Activated CD4-positive, alpha-beta T cell treated with anti-CD3 and anti-CD28 coated beads, Interleukin-2, amount 50 U/mL, for 16 hours (primary cell): ENCODE measurements at regions not wholly inside any gene's neighbourhood (a gene's known extent, or its start where the extent isn't known, plus 50 kb on each side); places are given as distances from the start of the nearest gene placed in this dataset.
"Not testable (repeated sequence)": the region's sequence is repeated elsewhere in the genome, so short reads cannot be mapped to it uniquely, and the experiment has no call there.

ENCODE experiments used
- DNase-seq: peaks from one replicate; pipeline ENCODE4 v3.0.0-alpha.2; 2020

- DNase-seq = no peak
Observed at GRCh38 chr4:164215113-164215741, 538.7 kb upstream of the SMIM31 start.

DNA sequence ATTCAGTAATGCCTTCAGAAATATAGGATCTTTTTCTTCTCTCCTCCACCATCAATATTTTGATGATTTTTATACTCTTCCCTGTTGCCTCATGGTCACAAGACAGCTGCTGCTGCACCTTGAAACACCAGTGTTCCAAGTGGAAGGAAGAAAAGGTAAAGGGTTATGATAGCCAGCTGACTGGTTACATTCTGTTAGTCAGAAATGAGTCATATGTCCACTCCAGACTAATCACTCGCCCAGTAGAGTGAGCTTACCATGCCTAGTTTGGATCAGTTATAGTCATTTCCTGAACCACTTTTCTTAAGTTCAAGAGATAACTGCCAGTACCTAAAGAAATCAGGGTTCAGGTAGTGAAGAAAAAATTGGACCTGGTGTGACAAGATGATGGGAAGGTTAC is 532.3 kb upstream of the SMIM31 start:
- no peak for DNase-seq

GRCh38 chr4:164224871-164225270 is 529.1 kb upstream of the SMIM31 start:
- no peak for DNase-seq

DNA sequence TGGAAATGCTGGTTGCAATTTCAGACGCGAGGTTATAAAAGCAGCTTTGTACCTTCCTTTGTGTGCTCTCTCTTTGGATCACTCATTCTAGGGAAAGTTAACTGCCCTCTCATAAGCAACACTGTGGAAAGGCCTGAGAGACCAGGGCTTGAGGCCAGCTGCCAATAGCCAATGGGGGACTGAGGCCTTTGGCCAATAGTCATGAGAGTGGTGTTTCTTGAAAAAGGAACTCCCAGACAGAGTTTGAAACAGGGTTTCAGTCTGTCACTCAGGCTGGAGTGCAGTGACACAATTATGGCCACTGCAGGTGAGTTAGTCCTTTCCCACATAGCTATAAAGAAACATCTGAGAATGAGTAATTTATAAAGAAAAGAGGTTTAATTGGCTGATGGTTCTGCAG is 524.7 kb upstream of the SMIM31 start:
- DNase-seq = no peak

GRCh38 chr4:164239433-164239832 is 514.5 kb upstream of the SMIM31 start:
- DNase-seq = no peak

DNA sequence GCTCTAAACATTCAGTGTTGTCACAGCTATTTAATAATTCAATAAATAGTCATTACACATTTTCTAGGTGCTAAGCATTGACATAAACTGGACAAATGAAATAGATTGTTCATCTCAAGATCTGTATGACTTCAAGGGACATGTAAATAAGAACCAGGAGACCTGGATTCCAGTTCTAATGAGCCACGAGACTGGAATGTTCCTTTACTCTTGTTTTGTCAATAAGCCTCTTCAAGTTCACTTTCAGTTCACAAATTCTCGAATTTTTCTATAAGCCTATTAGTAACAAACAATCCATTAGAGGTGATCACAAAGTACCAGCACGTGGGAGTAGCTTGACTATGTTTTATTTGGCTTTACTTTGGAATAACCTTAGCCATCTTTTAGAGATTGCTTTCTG is 514.0 kb upstream of the SMIM31 start:
- DNase-seq = no peak

DNA sequence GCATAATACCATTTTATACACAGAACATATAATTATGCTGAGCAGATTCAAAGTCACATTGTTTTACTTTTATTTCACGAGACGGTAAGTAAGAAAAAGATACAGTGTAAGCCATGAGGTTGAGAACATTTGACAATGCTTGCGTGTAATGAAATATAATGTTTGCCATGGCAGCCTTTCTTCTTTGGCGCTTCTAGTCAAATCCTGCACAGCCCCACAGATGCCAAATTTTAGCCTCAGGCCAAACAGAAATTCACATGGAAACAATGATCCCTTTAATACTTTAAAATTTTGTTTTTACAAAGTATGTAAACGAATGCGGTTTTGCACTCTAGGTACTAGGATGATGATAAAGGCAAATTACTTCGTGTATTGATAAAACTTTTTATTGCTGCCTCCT is 502.7 kb upstream of the SMIM31 start:
- DNase-seq = no peak

DNA sequence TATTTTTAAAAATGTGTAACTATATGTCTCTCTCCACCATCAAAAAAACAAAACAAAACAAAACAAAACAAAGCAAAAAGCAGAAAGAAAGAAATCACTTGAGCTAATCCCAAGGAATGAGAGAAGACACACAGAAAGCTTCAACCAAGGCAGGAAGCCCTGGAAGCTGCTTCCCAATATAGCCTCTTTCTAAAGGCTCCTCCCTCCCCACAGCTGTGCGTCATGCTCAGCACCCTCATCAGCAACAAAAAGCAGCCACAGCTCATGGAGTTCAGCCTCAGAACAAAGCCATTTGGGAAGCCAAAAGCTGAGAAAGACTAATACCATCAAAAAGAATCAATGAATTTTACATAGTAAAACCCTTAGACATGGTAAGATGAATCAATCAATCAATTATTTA is 501.6 kb upstream of the SMIM31 start:
- no peak for DNase-seq

- no peak for DNase-seq
Observed at GRCh38 chr4:164261831-164262230, 492.1 kb upstream of the SMIM31 start.

DNA sequence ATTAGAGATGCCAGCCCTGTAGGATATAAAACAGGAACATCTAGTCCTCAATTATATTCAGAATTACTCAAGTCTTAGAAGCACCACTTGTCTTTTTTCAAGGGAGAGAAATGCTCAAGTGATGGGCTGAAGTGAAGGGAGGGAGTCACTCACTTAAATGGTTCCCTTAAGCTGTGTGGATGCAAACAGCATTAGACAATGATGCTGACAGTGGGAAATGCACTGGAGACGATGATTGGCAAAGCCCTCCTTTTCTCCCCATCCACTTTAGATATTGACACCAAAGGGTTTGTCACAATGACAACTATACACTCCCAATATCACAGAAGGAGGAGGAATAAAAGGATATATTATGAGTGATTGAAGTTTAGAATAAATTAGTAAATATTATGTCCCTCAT is 491.4 kb upstream of the SMIM31 start:
- DNase-seq = not testable (repeated sequence)

GRCh38 chr4:164277414-164277813 is 476.5 kb upstream of the SMIM31 start:
- DNase-seq = not testable (repeated sequence)

GRCh38 chr4:164287173-164287572 is 466.8 kb upstream of the SMIM31 start:
- DNase-seq = no peak

- no peak for DNase-seq
Observed at GRCh38 chr4:164288578-164288977, 465.4 kb upstream of the SMIM31 start.

- DNase-seq = no peak
Observed at GRCh38 chr4:164293203-164293602, 460.7 kb upstream of the SMIM31 start.

GRCh38 chr4:164293743-164294142 is 460.2 kb upstream of the SMIM31 start:
- DNase-seq = no peak

DNA sequence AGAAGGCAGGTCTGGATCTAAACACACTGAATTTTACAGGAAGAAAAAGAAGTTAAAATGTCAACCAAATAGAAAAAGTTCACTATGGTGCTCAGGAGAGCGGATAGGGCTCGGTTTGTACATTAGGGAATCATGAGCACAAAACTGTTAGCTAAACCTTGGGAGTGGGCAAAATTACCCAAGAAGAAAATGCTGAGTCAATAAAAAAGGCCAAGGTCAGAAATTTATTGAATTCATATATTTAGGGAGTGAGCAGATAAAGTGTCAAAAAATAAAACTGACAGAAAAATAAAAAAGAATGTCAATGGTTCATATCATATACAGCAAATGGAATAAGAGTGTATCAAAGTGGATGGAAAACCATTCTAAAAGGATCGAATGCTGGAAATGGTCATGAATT is 452.5 kb upstream of the SMIM31 start:
- no peak for DNase-seq

DNA sequence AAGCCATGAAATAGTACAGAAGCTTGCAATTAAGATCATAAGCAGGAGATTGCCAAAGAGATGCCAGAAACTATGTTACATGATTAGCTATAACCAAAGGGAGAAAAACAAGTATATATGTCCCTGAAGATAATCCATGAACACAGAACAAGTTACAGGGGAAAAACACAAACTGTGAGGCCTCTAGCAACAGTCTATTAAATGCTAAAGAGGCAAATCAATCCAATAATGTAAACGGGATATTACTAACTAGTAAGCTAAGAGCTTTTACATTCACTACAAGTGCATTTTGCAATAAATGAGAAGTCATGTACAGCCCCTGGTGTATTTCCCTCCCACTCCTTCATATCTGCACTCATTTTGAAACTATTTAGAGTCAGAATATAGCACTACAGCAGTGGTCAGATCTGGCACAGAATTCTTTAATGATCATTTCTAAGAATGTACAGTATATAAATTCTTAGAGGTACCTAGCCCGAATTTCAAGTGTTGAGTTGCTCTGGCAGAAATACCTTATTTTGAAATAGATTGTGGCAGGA is 449.8 kb upstream of the SMIM31 start:
- DNase-seq = no peak

DNA sequence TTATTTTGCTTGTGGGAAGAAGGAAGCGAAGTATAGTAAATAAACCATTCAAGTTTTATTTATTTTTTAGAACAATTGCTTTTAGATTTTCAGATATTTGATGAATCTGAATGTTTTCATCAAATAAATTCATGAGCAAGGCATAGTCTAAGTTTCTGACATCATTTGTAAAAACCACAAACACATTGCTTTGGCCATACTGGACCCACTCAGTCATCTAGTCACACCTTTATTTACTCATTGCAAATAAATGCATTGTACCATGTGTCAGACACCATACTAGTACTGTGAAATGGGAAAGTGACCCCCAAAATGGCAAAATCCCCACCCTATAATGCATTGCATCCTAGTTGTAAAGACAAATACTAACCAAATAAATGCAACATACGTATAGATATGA is 449.1 kb upstream of the SMIM31 start:
- DNase-seq = no peak

GRCh38 chr4:164307262-164307661 is 446.7 kb upstream of the SMIM31 start:
- DNase-seq = no peak

GRCh38 chr4:164312671-164313070 is 441.3 kb upstream of the SMIM31 start:
- no peak for DNase-seq

DNA sequence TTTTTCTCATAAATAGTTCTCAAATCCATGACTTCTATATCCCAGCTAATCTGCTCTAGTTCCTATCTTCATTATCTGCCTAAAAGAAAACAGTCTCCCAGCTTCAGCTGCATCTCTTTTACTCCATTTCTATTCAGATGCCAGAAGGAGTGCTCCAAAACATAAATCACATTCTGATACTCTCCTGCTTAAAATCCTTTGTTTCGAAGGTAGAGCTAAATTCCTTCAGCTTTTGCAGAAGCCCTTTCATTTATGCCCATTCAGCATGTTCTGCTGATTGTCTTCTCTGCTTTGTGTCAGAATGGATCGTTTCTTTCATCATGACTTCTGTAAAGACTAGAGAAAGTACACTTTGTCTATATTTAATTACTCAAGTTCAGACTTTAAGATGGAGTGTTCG is 440.1 kb upstream of the SMIM31 start:
- DNase-seq = no peak

DNA sequence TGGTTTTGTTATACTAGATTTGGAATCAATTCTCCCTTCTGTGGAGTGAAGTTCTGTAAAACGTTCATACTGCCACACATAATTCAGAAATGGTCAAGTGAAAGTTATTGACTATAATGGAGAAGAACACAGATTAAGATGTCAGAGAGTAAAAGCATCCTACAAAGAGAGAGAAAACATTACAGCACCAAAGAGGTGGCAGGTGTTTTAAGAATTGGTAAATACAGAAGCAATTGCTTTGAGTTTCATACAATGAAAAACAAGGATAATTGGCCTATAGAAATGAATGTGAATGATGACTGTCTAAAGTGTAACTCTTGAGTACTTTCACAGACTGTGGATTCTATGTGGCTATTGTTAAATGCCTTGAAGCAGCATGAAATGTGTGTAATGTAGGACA is 435.6 kb upstream of the SMIM31 start:
- no peak for DNase-seq

GRCh38 chr4:164319688-164320087 is 434.2 kb upstream of the SMIM31 start:
- DNase-seq = no peak

DNA sequence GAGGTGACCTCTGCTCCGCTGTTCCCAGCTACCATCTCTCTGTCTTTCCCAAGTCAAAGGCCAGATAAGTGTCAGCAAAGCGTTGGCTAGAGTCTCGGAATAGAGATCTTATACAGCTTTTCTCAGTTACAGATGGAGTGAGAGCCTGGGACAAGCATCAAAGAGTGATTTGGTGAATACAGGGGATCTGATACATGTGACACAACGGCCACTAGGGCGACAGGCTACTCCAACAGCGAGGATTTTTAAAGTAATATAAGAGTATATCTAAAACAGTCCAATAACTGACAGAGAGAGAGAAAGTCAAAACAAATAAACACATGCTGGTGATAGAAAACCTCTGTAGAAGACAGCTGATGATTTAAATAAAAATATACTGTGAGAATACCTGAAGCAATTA is 433.1 kb upstream of the SMIM31 start:
- no peak for DNase-seq

DNA sequence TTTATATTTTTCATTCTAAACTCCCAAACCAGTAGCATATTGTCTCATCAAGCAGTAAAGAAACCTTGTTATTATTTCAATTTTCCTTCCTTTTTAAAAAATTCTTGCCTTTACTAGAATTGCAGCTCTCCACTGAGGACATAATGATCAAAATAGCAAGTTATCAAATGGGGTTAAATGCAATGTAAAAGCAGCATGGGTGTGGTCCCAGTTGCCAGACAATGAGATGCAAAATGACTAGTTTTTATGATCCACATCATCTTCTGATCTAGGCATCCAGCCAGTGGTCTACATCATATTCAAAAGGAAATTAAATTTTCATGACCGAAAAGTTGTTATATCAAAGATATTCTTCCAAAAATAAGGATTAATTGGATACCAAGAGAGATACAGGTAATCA is 427.9 kb upstream of the SMIM31 start:
- no peak for DNase-seq
